ENCODE measurements at regions not wholly inside any gene's neighbourhood (a gene's known extent, or its start where the extent isn't known, plus 50 kb on each side); places are given as distances from the start of the nearest gene placed in this dataset.

GRCh38 chr18:11392980-11393885 lies 216.2 kb upstream of the SLC35G4 start:
- Histone ChIP-seq H3K27ac (ENCODE audit: low read depth in 1 of 2, low read length in 1 of 2) (no peak overlapping the region), H3K36me3 (ENCODE audit: control insufficient read depth in 4 of 4, insufficient read depth in 4 of 4, low read length in 4 of 4) (no peaks in the 10 kb centered on the region), H3K4me3 (no peak overlapping the region), H3K9me3 (ENCODE audit: control insufficient read depth in 4 of 4, insufficient read depth in 3 of 4, low read length in 3 of 4) (no peaks in the 10 kb centered on the region), H3K4me1 (ENCODE audit: control insufficient read depth in 5 of 5, insufficient read depth in 5 of 5, low read length in 5 of 5) (peaks cover 0 to 3% (median 0%) of the 10 kb centered on the region in 5 donors), H3K9ac (ENCODE audit: insufficient read depth in 1 of 2, low read length in 2 of 2) (no peak overlapping the region), H3K27me3 (ENCODE audit: control insufficient read depth in 3 of 3, insufficient read depth in 3 of 3, low read length in 2 of 3) (no peaks in the 10 kb centered on the region)
- no peak for ATAC-seq (ENCODE audit: insufficient read depth, low FRiP score)
- peak in 2 of 3 donors; percentile 16 to 80 for DNase-seq
- 74 to 83% methylated on average over 9 of the region's 9 CpGs for WGBS, 2 donors
- no peak for TF ChIP-seq CTCF (IDR thresholded peaks at IDR 0.05; ENCODE audit: control extremely low read depth, extremely low read depth)

- DNase-seq (no peak), ATAC-seq (ENCODE audit: insufficient read depth, low FRiP score) (no peak)
- Histone ChIP-seq H3K27ac (ENCODE audit: low read depth in 1 of 2, low read length in 1 of 2) (no peak overlapping the region), H3K9ac (ENCODE audit: insufficient read depth in 1 of 2, low read length in 2 of 2) (no peak overlapping the region), H3K27me3 (ENCODE audit: control insufficient read depth in 3 of 3, insufficient read depth in 3 of 3, low read length in 2 of 3) (no peaks in the 10 kb centered on the region), H3K9me3 (ENCODE audit: control insufficient read depth in 4 of 4, insufficient read depth in 3 of 4, low read length in 3 of 4) (no peaks in the 10 kb centered on the region), H3K4me1 (ENCODE audit: control insufficient read depth in 5 of 5, insufficient read depth in 5 of 5, low read length in 5 of 5) (peaks cover 0 to 3% (median 0%) of the 10 kb centered on the region in 5 donors), H3K4me3 (no peak overlapping the region), H3K36me3 (ENCODE audit: control insufficient read depth in 4 of 4, insufficient read depth in 4 of 4, low read length in 4 of 4) (no peaks in the 10 kb centered on the region)
- WGBS, 2 donors = 76 to 85% methylated on average over 6 of the region's 6 CpGs
- no peak for TF ChIP-seq CTCF (IDR thresholded peaks at IDR 0.05; ENCODE audit: control extremely low read depth, extremely low read depth)
Measured at GRCh38 chr18:11392292-11392691, 217.1 kb upstream of the SLC35G4 start.

- 90 to 96% methylated on average over 6 of the region's 6 CpGs for WGBS, 2 donors
- Histone ChIP-seq H3K4me3 (no peak overlapping the region), H3K27me3 (ENCODE audit: control insufficient read depth in 3 of 3, insufficient read depth in 3 of 3, low read length in 2 of 3) (no peaks in the 10 kb centered on the region), H3K9ac (ENCODE audit: insufficient read depth in 1 of 2, low read length in 2 of 2) (no peak overlapping the region), H3K36me3 (ENCODE audit: control insufficient read depth in 4 of 4, insufficient read depth in 4 of 4, low read length in 4 of 4) (no peaks in the 10 kb centered on the region), H3K4me1 (ENCODE audit: control insufficient read depth in 5 of 5, insufficient read depth in 5 of 5, low read length in 5 of 5) (peaks cover 0 to 3% (median 0%) of the 10 kb centered on the region in 5 donors), H3K9me3 (ENCODE audit: control insufficient read depth in 4 of 4, insufficient read depth in 3 of 4, low read length in 3 of 4) (no peaks in the 10 kb centered on the region), H3K27ac (ENCODE audit: low read depth in 1 of 2, low read length in 1 of 2) (no peak overlapping the region)
- no peak for TF ChIP-seq CTCF (IDR thresholded peaks at IDR 0.05; ENCODE audit: control extremely low read depth, extremely low read depth)
- DNase-seq (no peak), ATAC-seq (ENCODE audit: insufficient read depth, low FRiP score) (no peak)
Measured at GRCh38 chr18:11391661-11392060, 217.7 kb upstream of the SLC35G4 start.
